GM21390 (cell line): ENCODE measurements at regions not wholly inside any gene's neighbourhood (a gene's known extent, or its start where the extent isn't known, plus 50 kb on each side); places are given as distances from the start of the nearest gene placed in this dataset.

ENCODE experiments used
- ATAC-seq: cut with Tn5 transposase; IDR thresholded peaks from one replicate; pipeline ENCODE4 v1.9.1; 2021; ENCODE audit not compliant: unreplicated experiment

DNA sequence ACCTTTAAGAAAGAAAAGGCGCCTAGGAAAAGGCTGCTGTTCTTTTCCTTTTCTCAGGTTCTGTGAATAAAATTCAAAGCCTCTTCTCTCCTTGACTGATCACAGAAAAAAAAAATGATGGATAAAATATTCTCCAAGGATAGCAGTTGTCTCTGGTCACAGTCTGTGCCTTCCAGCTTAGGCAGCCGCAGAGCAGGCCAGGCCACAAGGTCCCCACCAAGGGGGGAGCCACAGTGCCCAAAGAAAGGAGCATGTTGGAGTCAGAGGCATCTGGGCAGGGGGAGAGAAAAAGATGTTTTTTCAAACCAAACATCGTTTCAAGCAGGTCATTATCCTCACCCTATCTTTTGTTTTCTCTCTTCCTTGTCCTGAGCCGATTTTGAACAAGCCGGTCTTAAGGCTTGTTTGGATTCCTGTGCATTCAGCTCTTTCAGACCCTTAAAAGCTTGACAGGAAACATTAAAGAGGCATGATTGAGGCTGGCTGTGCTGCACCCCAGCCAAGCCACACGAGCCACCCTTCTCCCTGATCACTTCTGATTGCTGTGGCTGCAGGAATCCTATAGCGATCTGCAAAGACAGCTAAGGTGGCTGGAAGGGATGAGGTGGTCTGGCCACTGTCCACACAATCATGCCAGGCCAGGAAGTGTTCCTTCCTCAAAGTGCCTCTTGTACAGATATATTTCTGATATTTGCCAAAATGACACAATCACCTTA lies 284.6 kb upstream of the TLE4 start:
- ATAC-seq: no peak

DNA sequence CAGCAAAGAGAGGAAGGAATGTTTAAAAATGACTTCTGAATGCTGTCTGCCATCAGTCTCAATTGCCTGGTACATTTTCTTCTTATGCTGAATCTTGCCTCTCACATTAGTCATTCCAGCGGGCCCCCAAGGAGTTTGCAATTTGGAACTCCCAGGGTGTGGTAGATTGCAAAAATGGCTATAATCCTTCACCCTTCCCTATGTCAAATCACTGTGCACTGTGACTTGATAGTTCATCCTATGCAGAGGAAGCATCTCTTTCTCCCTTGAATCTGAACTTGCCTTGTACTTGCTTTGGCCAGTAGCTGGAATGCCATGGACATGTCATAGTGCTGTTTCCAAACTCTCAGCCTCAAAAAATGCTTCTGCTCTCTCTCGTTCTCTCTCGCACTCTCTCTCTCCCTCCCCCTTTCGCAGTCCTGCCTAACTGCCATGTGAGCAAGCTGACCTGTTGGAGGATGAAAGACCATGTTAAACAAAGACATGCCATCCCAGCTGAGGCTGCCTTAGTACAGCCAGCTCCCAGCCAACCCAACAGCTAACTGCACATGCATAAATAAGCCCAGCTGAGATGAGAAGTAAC lies 284.0 kb upstream of the TLE4 start:
- no peak for ATAC-seq

DNA sequence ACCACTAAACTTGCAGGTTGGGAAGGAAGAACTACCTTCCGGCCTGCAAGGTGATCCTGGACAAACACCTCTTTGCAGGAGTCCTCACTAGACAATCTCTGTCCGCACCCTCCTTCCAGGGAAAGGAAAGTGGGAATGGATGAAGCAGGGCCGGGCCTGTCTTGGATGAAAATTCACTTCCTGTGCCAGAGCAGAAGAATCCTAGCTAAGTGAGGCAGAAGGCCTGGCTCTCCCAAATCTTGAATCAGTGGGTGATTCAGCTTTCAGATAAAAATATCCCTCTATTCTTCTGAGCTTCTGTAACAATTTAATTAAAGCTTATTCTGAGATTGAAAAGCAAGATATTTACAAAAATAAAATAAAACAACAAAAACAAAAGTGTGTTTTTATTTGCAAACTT lies 281.9 kb upstream of the TLE4 start:
- ATAC-seq: no peak

DNA sequence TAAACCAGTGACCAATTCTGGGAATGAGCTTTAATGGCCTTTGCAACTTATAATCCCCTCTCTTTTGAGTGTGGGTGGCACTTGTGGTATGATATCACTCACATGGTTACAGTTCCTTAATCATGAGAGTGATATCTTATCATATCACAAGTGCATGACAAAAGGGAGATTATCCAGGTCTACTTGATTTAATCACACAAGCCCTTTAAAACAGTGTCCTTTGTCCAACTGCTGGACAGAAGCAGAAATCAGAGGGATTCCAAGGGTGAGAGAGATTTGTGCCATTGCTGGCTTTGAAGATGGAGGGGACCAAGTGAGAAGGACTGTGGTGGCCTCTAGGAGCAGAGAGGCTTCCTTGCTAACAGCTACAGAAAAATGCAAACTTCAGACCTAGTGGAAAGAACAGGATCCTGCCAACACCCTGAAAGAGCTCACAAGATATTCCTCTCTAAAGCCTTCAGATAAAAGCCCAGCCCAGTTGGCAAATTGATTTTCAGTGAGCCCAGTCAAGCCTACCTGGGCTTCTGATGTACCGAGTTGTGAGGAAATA lies 279.0 kb upstream of the TLE4 start:
- no peak for ATAC-seq

- ATAC-seq: no peak
These were observed 271.7 kb upstream of the TLE4 start for GRCh38 chr9:79300068-79300467.

DNA sequence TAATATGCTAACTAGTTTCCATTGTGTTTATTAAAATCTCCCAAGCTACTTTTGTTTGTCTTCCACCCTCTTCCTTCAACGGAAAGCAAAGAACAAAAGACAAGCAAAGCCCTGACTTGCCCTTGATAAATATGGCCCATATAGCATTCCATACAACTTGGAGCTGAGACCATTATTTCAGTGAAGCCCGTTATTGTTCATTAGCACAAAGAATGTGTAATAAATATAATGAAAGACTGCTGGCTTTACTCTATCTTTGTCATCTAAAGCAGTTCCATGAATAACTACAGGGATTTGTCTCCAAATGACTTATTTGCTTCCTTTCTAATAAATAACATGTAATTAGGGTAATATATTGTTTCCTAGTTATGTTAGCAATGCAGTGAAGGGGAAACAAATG lies 270.7 kb upstream of the TLE4 start:
- no peak for ATAC-seq

DNA sequence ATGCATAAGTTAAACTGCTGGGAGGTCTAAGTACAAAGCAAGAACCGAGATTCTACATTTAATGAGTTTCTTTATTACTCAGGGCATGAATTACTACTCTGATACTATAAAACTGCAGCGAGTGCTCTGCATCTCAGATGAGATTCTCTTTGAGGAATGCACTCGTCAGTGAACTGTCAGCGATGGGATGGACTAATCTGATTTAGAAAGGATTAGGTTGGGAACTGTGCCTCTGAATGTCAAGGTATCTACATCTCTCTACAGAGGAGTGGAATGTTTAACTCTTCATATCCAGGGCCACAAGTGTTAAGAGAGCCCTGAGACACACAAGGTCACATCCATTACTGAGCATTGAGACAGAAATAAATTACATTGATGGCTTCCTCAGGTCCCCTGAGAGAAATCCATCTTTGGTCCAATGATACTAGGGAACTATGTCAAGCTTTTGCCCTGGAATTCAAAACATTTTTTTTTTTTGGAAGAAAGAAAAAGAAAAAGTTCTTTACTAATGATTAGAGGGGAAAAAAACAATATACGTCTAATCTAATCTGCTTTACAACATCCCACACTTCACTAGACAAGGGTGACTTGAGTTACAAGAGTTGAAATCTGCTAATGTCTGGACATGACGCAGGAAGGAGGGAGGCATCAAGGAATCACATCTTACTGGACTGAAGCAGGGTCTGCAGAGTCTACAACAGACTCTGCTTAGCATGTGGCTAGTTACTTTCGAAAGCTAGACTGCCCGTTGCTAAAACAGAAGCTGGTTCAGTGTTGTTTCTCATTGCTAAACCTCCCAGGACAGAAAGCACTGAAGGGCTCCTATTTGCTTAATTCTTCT lies 270.0 kb upstream of the TLE4 start:
- no peak for ATAC-seq

DNA sequence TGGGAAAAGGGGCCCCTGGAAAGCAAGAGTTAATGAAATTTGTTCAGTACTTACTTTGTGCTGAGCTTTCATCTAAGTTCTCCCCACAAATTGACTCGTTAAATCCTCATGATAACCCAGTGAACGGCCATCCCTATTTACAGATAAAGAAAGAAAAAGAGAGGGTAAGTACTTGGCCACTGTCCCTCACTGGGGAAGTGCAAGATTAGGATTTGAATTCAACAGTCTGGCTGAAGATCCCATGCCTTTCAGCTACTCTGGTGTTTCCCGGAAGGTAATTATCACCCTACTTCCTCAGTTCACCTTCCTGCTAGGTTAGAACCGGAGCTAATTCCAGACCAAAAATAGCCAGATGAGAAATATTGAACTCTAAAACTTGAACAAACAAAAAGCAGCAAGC lies 269.2 kb upstream of the TLE4 start:
- no peak for ATAC-seq

DNA sequence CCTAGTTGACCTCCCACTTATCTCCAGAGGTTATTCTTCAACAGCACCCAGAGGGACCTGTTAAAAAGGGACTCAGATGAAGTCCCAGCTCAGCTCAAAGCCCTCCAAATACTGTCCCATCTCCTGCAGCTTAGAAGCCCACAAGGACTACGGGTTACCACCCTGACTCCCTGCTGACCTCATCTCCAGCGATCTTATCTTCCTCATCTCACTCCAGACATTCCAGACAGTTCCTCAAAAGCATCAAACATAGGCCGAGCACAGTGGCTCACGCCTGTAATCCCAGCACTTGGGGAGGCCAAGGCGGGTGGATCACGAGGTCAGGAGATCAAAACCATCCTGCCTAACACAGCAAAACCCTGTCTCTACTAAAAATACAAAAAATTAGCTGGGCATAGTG lies 263.8 kb upstream of the TLE4 start:
- ATAC-seq: no peak

DNA sequence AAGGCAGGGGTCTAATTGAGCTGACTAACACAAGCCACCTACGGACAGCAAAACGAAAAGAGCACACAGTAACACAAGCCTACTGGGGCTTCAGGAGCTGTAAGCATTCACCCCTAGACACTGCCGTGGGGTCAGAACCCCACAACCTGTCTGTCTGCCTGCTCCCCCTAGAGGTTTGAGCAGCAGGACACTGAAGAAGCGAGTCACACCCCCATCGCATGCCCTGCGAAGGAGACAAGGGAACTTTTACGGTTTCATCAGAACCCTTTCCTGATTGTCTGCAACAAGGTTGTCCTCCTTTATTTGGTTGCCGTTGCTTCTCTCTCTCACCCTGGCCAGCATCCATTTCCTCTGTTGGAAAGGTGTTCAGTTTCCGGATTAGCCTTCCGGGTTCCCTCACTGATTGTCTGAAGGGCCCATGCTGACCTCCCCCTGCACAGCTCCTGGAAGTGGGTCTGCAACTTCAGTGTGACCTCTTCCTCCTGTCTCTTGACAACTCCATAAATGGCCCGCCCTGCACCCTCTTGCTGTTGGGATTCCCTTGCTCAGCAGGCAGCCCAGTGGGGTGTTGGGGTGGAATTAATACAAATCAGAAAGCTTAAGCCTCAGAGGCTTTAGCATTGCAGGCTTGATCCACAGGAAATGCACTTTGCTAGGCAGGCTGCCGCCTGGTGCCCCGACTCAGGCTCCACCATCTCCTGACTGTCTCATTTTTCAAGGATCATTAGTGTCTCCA lies 258.9 kb upstream of the TLE4 start:
- no peak for ATAC-seq

GRCh38 chr9:79325501-79325900 lies 246.3 kb upstream of the TLE4 start:
- ATAC-seq: no peak

DNA sequence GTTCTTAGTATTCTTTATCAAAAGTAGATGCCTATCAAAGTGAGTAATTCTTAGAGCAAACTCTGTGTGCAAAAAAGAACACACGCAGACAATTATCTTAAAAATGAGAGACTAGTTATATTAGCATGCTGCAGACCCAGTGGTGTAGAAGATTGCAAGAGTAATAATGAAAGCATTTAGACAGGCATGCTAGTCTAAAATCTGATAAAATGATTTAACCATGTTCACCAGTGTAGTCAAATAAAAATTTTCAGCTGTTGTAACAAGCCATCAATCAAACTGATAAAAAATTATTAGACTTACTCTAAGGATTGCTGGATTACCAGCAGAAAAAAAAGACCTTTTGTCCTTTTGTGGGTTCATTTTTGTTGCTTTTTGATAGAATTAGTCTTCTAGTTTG lies 241.9 kb upstream of the TLE4 start:
- no peak for ATAC-seq

- no peak for ATAC-seq
These were observed 237.8 kb upstream of the TLE4 start for GRCh38 chr9:79334001-79334400.

DNA sequence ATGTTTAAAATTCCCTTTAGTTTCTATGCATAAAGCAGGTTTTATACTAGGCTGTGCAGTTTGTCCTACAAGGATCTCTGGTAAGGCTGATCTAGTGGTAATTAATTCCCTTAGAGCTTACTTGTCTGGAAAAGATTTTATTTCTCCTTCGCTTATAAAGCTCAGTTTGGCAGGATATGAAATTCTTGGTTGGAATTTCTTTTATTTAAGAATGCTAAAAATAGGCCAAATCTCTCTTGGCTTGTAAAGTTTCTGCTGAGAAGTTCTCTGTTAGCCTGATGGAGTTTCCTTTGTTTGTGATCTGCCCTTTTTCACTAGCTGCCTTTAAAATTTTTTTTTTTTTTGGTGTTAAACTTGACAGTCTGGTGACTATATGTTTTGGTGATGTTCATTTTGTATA lies 237.1 kb upstream of the TLE4 start:
- ATAC-seq: no peak

GRCh38 chr9:79335987-79336386 lies 235.8 kb upstream of the TLE4 start:
- ATAC-seq: no peak

- no peak for ATAC-seq
These were observed 230.2 kb upstream of the TLE4 start for GRCh38 chr9:79341561-79341960.

DNA sequence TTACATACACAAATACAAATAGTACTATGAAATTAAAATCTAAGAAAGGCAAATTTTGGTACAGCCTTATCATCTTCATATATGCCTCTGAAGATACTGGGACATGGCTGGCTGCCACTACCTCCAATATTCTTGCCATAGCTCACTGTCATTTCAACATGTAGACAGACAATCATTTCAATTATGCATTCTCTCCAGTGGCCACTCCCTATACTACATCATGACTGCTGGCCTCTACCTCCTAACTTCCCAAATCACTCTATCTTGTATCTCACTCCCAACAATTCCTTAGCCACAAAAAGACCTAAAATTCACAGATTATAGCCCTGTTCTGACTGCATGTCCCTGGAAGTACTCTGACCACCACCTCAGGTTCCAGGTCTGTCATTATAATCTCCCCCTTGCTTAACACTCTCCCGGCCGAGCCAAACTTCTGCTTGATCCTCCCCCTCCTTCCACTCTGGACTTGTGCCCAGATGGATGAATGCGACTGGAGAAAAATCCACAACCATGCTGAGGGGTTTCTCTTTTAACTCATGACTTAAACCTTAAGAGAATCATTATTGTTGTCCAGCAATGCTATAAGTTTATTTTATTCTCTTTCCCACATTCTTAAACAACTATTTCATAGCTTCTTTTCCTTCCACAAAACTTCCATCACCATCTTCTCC lies 225.3 kb upstream of the TLE4 start:
- ATAC-seq: no peak

DNA sequence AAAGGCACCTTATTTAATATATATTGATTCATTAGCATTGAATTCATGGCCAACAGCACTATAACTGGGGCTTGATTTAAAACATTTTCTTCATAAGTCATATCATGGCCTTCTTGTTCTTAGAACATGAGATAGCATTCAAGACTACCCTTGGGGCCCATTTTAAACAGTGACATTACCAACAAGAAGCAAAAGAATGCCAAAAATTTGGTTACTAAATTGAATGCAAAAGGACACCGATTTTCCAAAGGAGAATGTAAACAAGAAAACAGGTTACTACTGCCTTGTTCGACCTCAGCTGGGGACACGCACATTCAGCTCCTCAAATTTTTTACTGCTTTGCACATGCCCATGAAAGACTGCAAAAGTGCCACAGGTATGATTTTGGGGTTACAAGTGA lies 219.4 kb upstream of the TLE4 start:
- ATAC-seq: no peak

GRCh38 chr9:79353856-79354520 lies 217.8 kb upstream of the TLE4 start:
- no peak for ATAC-seq

GRCh38 chr9:79357194-79357593 lies 214.6 kb upstream of the TLE4 start:
- no peak for ATAC-seq
